GM19463 (cell line): ENCODE measurements at regions not wholly inside any gene's neighbourhood (a gene's known extent, or its start where the extent isn't known, plus 50 kb on each side); places are given as distances from the start of the nearest gene placed in this dataset.

Source experiments
- ATAC-seq: cut with Tn5 transposase; IDR thresholded peaks from one replicate; pipeline ENCODE4 v1.9.1; 2021; ENCODE audit warnings: mild to moderate bottlenecking, moderate library complexity; ENCODE audit not compliant: unreplicated experiment

DNA sequence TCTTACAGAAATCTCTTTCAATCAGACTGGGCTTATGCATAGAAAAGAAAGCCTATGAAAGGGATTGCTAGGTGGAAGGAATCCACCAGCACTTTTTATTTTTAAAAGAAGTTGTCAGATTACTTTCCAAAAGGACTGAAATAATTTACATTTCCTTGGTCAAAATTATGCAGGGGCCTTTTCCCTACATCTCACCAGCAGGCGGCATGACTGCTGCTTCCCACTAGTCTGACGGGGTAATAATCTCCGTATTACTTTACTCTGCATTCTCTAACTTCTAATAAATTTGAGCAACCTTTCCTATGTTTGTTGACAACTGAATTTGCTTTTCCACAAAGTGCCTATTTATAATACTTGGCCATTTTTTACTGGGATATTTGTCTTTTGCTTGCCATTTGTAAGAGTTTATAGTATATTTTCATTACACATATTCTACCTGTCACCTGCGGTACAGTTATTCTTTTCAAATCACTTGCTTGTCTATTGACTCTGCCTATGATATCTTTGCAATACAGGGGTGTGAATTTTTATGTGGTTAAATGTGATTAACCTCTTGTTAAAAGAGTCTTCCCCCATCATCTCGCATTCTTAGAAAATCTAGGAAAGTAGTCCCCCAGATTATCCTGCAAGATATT is 51.9 kb upstream of the USP47 start:
- no peak for ATAC-seq

DNA sequence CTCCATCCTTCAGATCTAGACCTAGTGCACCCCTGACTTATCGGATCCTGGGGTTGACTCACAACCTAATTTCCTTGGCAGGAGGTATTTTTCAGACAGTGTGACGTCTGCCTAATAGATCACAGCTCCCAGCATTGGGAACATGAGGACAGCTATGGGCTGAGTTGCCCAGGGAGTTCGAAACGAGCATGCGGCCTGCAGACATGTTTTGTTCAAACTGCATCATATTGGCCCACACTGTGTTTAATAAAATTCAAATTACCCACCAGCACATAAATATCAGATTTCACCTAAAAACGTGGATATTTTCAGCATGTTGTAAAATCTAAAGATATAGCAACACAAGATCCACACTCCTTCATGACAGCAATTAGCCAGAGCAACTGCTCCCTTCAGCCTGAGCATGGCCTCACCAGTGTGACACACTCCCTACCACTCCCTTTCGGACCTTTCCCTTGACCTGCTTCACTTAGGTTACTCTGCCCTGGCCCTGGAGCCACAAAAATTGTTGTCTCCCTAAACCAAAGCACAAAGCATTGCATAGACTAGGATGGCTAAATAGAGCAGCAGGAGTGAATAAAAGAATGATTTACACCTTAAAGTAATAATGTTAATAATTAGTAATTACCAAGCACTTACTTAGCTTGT is 53.6 kb upstream of the USP47 start:
- no peak for ATAC-seq

DNA sequence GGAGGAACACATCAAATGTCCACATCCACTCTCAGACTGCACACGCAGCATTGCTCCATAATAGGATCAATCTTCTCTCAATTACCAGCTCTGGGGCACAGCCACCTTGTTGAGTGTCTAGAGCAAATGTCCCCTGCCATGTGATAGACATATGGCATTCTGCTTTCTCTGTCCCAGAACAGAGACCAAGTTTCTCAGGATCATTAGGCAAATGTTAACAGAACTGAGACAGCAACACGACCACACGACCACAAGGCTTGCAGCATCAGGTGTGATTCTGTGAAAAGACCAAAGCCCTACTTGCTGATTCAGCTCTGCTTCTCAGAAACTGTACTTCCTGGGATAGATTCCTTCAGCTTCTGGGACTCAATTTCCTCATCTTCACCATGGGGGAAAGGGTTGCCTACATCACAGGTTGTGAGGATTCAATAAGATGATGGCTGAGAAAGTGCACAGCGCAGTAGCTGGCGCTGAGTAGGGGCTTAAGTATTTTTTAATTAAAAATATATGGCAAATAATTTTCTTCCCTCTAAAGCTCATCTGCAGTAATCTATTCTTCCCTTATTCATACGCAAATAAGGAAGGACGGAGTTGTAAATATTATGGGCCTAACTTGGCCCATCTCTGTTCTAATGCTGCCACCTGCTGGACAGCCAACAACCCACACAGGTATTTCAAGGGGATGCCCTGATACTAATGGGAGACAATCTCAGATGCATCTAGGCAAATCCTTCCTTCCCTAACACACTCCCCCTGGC is 54.3 kb upstream of the USP47 start:
- peak; percentile 76 for ATAC-seq

DNA sequence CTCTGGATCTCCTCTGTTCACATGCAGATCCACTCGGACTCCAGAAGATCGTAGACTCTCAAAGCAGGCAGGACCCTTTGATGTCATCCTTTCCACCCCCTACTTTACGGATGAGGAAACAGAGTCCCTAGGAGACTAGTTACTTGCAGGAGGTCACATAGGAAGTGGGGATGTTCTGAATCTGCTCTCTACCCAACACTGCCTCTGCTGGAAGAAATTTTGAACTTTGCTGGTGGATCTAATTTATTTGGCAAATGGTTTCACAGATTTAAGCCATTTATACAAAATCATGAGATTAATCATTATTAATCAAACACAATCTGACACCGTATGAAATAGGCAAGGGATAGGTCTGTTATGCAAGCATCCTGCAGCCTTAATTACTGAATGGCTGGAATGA is 55.0 kb upstream of the USP47 start:
- ATAC-seq: no peak

DNA sequence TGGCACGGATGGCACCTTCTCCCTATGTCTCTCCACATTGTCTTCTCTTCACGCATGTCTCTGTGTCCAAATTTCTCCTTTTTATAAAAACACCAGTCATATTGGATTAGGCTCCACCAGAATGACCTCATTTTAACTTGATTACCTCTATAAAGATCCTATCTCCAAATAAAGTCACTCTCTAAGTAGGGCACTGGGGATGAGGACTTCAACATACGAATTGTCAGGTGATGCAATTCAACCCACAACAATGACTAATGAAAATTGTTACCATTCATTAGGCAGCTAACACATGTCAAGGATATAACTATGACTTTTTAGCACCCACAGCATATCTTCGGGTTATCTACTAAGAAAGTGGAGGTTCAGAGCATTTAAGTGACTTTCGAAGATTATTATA is 55.5 kb upstream of the USP47 start:
- ATAC-seq: no peak

DNA sequence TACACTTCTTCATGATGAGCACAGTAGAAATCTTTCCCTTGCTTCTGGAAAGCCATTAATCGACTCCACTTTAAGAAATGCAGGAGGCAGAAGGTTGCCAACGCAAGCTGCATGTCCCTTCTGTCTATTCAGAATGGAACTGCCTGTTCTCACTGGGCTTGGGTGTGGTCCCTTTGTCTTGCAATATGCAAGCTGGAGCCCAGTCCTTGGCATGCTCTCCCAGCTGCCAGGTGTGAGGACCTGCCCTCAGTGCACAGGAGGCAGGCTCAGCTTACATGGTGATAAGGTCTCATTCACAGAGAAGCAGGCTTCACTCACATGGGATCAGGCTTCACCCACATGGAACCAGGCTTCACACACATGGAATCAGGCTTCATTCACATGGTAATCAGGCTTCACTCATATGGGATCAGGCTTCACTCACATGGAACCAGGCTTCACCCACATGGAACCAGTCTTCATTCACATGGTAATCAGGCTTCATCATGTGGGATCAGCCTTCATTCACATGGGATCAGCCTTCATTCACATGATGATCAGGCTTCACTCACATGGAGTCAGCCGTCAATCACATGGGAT is 59.2 kb upstream of the USP47 start:
- no peak for ATAC-seq

DNA sequence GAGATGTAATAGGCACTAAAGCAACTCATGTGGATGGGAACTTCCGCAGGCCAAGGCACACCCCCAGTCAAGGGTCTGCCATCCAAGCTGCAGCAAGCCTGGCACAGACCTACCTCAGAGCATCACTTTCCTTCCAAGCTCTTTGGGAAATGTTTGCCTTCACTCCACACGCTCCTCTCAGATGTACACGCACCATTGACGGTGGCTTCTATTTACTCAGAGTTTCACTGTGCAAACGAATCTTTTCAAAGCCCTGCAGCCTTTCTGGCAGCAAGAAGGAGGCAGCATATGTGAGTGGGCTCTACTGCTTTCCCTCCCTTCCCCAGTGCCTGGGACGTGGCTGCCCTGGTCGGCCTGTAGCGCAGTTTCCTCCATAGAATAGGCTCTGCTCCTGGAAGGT is 60.9 kb upstream of the USP47 start:
- ATAC-seq: no peak

DNA sequence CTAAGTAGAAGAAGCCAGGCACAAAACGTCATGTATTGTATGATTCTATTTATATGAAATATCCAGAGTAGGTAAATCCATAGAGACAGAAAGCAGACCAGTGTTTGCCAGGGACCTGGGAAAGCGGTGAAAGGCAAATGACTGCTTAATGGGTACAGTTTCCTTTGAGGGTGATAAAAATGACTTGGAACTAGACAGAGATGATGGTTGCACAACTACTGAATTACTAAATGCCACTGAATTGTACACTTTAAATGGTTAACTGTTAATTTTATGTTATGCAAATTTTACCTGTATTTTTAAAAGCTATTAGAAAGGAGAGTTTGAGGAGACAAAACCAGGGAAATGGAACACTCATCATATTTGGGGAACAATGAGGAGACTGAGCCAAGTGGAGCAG is 61.8 kb upstream of the USP47 start:
- ATAC-seq: no peak

DNA sequence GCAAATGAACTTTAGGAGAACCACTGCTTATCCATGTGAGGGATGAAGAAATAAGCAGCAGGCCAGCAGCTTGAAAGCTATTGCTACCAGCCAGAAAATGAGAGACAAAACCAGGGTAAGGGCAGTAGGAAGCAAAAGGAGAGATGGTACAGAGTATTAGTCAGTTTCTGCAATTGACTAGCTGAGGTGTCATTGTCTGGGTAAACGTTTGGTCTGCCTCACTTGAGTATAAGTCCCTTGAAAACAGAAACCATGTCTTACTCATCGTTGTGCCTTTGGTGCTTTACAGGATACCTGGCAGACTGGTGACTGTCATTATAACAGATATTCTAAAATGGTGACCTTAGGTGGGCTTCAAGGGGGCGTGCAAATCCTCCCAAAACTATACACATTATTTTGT is 63.9 kb upstream of the USP47 start:
- ATAC-seq: no peak

DNA sequence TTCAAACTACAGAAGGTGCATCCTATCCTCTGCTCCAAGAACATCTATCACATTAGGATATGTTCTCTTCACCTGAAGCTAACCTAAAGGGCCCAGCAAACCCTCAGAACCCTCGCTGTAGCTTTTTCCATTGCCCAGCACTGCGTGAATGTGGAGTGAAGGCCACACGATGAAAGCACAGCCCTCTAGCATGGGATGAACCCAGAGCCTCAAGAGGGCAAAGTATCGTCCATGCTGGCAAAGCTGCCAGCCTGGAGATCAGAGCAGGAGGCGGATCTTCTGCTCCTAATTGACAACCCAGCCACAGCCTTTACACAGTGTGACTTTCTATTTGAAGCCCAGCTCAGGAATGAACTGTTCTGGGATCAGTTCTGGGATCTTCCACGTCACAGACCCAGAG is 65.1 kb upstream of the USP47 start:
- no peak for ATAC-seq

DNA sequence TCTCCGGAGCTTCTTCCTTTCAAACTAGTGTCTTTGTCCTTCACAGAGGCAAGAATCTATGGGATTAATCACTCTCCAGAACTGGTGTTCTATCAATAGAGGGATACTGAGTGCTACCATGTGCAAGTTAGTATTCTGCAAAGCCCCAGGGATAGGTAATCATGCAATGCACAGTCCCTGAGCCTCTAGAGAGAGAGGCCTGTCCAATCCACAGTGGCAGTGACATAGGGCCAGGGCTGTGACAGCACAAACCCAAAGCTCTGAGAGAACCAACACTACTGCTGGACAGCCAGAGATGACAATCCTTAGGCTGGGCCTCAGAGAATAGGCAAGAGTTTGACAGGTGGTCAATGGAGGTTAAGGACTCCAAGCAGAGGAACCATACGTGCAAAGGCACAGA is 66.8 kb upstream of the USP47 start:
- ATAC-seq: no peak

DNA sequence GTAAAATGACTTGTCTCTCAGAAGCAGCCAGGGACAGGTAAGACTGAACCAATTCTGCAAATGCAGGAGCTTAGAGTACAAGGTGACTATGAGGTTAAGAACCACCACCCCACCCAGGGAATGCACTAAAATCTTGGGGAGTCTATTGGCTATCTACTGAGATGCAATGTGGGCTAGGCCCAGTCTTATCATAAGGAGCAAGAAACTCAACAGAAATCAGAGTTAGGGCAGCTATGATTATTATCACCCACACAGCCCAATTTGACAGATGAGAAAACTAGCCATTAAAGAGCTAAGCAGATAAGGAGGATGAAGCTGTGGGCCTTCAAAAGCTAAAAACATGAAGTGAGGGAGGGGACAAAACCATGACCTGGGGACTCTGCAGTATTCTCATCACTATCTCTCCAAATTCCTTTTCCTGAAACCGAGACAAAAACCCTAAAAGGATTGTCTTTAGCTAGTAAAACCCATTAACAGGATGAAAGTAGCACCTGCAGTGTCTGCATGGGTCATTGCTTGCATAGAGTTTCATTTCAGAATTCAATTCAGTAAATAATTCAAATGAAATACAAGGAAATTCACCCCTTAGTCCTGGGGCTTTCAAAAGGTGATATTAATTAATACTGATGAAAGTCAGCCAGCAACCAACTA is 68.8 kb upstream of the USP47 start:
- no peak for ATAC-seq

DNA sequence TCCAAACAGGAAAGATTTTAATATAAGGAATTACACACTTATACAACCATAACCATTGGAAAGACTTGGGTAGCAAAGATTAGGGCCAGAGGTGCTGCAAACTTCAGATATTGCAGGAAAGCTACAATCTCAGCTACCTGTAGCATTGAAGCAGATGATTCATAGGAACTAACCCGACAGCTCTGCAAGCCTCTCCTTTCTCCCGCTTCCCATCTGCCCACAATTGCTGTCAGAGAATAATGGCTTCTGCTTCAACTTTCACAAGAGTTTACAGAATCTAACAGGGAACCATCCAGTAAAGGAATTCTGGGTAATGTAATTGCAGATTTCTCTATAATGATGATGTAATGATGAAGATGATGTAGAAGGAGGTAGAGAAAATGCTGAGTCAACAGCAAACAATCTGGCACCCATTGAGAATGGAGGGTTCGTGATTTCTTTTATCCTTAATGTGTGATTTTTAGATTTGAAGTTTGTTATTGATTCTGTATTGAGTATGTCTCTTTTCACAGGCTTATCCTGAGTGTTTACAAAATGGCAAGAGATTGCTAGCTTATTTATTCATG is 70.8 kb upstream of the USP47 start:
- no peak for ATAC-seq

DNA sequence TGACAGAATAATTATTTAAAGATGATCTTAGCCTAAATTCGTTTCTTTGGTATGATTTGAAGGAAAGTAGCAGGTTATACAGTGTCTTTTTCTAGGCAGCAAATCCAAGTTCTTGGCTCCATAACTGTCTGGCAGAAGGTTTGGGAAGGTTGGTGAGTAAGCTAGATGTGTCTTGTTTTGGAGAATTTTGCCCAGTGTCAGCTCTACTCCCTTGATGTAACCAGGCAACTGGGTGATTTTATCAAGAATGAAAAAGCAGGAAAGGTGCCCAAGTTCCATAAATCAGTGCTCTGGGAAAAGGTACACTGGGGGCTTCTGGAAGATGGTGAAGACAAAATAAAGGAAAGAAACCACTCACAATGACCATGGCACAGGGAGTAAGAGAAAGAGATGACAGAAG is 71.5 kb upstream of the USP47 start:
- ATAC-seq: no peak

DNA sequence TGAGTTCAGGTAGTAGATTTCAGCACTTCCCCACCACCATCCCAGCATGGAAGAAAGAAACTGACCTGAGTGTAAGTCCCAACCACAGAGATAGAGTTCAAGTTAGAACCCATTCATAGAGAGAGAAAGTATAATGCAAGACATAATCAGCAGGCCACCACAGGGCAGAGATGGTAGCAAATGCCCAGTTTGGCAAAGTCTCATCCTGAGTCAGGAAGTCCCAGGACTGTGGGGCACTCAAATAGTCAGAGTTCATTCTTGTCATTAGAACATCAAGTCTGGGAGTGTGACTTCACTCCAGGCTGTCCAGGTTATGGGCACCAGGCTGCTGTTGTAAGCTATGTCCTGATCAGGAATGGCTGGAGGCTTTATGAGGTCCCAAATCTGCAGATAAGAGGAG is 72.0 kb upstream of the USP47 start:
- no peak for ATAC-seq

DNA sequence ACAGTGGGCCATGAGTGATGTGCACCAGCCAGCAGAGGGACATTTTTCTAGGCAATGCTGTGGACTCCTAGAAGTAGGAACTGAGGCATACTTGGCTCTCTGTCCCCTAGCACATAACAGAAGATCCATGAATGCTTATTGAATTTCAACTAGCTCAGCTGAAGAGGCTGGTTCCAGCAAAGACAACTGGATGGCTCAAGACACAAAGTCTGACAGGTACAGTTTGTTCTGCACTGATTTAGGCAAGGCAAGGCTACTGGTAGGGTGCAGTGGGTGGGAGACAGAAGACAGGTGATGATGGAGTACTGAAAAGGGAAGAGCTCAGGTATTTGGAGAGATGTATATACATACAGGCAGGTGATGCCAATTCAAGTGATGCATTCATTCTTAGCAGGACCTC is 72.4 kb upstream of the USP47 start:
- no peak for ATAC-seq

DNA sequence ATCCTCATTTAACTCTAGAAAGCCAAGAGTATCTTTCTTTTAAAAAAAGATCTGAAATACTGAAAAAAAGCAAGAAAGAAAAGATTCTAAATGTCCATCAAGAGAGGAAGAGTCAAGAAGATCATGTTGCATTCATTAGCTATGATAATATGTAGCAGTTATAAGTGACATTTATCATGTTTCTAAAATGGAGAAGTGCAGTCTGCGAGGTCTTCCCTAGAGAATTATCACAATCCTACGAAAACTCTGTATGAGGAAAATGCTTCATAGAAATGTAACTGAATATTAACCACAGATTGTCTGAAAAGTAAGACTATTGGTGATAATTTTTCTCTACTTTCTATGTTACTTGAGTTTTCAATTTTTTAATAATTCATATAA is 77.4 kb upstream of the USP47 start:
- no peak for ATAC-seq

DNA sequence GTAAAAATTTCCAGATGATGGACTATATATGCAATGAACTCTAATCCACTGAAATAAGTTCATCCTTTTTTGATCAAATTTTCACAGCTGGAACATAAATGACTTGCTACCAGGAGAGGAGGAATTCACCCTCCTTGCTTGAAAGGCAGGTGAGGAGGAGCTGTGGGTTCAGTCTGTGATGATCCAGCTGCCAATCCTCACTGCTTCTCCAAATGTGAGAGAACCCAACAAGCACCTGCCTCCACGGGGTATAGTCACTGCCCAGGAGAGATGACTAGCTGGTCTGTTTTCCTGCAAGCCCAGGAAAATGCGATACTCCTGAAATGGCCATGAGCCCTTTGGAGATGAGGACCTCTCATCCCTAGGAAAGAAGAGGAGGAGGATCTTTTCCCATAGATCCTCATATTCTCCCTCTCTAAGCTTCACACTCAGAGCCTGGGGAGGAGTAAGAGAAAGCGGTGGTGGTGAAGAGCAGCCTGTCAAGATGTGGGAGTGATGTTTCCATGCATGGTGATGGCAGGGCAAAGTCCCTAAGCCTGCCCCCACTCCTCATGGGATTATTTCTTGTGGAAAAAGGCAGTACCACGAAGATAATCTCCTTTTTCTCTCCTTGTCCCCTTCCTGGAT is 77.9 kb upstream of the USP47 start:
- no peak for ATAC-seq

DNA sequence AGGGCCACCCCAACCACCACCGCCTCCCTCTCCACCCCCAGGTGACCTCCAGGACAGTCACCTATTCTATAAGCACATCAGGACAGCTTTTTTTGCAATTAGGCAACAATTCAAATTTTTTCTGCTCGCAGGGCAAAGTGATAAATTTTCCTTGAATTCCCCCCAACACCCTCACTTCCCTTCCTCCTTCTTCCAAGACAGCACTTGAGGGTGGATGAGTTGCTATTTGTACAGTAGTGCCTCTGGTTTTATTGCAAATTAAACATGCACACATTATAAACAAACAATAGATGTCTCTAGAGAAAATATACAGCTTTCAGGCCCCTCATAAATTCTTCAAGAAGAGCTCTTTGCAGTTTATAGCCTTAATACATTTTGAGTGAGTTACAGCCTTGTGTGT is 80.9 kb upstream of the USP47 start:
- no peak for ATAC-seq

DNA sequence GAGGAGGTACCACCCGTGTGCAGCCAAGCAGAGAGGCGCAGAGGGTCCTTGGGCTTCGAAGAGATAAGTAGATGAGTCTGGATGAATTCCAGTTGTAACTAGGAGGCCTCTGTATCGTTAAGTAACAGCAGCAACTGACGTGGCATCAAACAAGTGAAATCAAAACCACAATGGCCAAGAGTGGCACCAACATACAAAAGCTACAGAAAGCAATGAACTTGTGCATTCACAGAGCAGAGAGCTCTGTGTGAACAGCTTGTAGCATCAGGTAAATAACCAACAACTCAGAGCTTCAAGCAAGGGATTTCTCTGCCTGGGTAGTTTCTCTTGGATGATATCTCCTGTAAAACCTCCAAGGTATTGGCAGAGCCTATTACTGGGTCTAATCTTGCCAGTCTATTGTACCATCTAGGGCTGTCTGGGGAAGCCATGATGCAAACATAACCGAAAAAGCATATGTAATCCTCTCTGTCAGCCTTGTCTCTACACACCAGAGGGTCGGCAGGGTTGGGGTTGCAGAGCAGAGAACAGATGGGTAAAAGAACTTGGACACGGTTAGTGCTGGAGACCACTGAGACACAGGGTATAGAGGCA is 83.1 kb upstream of the USP47 start:
- no peak for ATAC-seq
